Globus pallidus (tissue), 1 donor: ENCODE measurements at regions not wholly inside any gene's neighbourhood (a gene's known extent, or its start where the extent isn't known, plus 50 kb on each side); places are given as distances from the start of the nearest gene placed in this dataset.
"Not testable (repeated sequence)": the region's sequence is repeated elsewhere in the genome, so short reads cannot be mapped to it uniquely, and the experiment has no call there.

ENCODE experiments used
- DNase-seq: peaks from one replicate; pipeline ENCODE4 v3.0.0-alpha.2; 2015; ENCODE audit warnings: low spot score

DNA sequence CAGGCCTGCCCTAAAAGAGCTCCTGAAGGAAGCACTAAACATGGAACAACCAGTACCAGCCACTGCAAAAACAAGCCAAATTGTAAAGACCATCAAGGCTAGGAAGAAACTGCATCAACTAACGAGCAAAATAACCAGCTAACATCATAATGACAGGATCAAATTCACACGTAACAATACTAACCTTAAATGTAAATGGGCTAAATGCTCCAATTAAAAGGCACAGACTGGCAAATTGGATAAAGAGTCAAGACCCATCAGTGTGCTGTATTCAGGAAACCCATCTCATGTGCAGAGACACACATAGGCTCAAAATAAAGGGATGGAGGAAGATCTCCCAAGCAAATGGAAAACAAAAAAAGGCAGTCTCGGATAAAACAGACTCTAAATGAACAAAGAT, 117.7 kb upstream of the ETV3 start:
- DNase-seq = not testable (repeated sequence)

- not testable (repeated sequence) for DNase-seq
These were observed 116.0 kb upstream of the ETV3 start for GRCh38 chr1:157254183-157254582.

- DNase-seq = no peak
These were observed 114.3 kb upstream of the ETV3 start for GRCh38 chr1:157252473-157252872.

- DNase-seq = no peak
These were observed 111.5 kb upstream of the ETV3 start for GRCh38 chr1:157249739-157250138.

GRCh38 chr1:157249326-157249725, 111.1 kb upstream of the ETV3 start:
- DNase-seq = no peak

DNA sequence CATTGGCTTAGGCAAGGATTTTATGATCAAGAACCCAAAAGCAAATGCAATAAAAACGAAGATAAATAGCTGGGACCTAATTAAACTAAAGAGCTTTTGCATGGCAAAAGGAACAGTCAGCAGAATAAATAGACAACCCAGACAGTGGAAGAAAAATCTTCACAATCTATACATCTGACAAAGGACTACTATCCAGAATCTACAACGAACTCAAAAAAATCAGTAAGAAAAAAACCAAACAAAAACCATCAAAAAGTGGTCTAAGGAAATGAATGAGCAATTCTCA, 109.5 kb upstream of the ETV3 start:
- DNase-seq = not testable (repeated sequence)

DNA sequence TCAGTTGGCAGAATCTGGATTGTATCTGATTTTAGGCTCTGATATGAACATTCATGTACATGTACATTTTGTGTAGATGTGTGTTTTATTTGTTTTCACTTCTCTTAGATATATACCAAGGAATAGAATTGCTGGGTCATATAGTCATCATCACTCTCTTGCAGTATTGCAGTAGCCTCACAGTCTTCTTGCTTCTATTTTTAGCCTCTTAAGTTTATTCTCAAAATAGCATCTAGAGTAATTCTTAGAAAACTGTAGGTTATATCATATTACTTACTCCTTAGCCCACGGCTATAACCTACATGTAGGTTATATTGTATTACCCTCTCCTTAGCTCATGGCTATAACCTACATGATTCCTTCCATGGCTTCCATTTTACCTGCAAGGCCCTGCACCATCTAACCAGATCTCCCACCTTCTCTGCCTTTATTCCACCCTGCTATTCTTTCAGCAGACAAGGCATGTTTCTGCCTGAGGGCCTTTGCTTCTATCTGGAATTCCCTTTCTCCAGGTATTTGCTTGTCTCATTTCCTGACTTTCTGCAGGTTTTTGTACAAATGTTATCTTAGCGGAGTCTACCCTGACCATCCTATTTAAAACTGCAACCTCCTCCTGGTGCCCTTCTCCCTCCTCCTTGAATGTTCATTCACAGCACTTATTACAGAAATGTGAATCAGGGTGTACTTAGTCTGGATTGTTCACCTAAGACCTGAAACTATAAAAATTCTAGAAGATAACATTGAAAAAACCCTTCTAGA, 109.0 kb upstream of the ETV3 start:
- DNase-seq = no peak

DNA sequence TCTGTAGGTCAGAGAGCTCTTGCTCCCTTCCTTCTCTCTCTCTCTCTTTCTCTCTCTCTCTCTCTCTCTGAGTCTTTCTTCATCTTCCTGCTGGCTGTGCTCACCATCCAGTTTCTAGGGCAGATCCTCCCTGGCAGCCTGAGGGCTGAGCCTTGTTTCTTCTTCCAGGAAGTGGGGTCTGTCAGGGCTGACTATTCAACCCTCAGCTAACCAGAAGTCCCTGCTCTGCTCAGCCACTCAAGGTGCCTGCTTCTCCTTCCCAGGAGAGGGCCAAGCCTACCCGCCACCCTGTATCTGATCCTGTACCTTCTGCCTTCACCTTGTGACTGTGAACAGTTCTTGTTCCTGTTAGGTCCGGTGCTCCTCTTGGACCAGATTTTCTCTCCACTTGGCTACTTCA, 107.6 kb upstream of the ETV3 start:
- no peak for DNase-seq

DNA sequence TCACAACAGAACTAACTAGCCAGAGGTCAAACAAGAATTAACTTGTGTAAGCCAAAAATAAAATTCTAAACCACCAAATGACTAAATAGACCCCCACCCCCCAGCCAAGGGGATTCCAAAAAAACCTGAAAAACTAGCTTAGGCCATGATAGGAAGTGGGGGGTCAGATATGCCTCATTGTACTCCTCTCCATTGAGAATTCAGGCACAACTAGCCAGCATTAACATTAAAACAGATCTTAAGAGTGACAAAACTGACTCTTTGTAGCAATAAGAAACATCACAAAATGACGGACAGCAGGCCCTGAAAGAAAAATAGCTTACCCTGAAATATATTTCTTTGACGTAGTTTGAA, 103.0 kb upstream of the ETV3 start:
- no peak for DNase-seq

- DNase-seq = no peak
These were observed 102.4 kb upstream of the ETV3 start for GRCh38 chr1:157240495-157241184.

DNA sequence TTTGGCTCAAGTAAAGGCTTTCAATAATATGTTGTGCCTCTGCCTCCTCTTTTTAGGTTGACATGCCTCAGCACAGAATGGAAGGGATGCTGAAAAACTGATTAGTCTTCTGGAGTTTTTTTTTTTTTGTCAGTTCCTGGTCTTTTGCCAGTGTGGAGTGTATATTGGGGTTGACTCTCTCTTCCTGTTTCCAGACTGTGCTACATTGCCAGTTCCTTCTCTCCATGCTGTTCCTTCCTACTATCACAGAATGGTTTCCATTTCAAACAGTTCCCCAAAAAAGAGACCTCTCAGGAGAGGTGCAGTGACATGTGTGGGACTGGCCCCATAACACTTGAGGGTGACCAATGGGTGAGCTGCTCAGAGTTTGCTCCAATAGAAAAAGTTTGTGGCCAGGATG, 101.7 kb upstream of the ETV3 start:
- no peak for DNase-seq

DNA sequence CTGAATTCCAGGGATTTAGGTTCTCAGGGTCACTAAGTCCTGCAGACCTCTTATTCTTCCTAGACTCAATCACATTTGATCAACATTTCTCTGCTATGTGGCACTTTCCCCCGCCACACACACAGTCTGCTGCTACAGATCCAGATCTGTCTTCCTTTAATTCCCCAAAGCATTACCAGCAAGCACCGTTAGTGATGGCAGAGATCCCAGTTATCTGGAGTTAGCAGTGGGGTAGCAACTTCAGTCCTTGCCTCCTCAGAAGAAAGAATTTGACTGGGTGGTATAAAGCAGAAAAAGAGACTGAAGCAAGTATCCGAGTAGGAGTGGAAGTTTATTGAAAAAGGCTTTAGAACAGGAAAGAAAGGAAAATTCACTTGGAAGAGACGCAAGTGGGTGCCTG, 100.4 kb upstream of the ETV3 start:
- no peak for DNase-seq

GRCh38 chr1:157237981-157238380, 99.8 kb upstream of the ETV3 start:
- DNase-seq = no peak

DNA sequence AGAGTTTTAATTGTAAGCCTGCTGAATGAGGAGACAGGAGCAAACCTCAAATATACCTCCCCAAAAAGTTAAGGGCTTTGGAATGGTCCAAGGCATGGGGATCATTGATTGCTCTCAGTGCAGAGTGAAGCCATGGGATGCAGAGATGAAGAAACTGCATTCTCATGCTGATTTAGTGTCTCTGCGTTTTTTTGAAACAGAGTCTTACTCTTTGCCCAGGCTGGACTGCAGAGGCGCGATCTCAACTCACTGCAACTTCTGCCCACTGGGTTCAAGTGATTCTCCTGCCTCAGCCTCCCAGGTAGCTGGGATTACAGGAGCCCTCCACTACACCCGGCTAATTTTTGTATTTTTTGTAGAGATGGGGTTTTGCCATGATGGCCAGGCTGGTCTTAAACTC, 99.3 kb upstream of the ETV3 start:
- no peak for DNase-seq

DNA sequence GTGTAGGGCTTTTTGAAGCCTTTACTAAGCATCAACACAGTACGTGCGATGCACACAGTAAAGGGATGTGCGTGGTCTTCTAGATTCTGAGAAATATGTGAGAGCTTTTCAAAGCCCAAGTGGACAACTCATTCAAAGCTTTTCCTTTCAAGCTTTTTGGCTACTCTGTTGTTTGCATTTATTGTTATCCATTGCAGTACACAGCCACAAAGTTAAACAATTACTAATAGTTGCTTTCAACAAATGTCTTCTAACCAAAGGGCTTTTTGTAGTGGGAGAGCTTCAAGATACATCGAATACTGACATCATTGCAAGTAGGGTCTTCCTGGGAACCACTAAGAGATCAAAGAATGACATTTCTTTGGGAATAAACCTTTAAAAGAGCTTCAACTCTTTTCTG, 97.9 kb upstream of the ETV3 start:
- no peak for DNase-seq

DNA sequence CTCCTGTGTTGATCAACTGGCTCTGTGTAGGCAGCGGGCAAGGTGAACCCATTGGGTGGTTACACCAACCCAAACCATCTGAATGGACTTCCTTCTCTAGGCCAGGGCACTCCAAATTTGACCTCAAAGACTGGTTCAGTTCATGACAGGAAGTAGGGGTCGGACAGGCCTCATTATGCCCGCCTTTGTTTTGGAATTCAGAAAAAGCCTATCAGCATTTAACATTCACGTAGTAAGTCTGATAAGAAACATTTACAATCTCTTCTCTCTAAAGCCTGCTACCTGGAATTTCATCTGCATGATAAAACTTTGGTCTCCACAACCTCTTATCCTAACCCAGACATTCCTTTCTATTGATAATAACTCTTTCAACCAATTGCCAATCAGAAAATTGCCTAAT, 97.1 kb upstream of the ETV3 start:
- no peak for DNase-seq

DNA sequence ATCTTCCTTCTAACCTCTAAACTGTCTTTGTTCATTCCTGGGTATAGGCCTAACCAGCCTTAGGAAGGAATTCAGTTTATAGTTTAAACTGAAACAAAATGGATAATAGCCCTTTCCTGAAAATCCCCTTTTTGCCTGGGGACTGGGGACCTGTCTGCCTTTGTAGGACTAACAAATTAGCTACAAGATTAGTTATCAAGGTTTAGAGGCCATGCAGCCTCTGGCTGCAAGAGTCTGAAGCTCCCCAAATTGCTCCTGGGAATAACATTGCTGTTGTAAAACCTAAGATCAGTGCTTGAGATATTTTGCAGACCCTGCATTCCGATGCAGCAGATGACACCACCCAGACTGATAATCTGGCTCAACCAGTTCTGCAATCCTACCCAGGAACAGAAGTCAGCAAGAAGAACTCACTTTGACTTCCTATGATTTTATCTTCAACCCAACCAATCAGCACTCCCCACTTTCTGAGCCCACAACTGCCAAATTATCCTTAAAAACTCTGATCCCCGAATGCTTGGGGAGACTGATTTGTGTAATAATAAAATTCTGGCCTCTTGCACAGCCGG, 96.6 kb upstream of the ETV3 start:
- no peak for DNase-seq

DNA sequence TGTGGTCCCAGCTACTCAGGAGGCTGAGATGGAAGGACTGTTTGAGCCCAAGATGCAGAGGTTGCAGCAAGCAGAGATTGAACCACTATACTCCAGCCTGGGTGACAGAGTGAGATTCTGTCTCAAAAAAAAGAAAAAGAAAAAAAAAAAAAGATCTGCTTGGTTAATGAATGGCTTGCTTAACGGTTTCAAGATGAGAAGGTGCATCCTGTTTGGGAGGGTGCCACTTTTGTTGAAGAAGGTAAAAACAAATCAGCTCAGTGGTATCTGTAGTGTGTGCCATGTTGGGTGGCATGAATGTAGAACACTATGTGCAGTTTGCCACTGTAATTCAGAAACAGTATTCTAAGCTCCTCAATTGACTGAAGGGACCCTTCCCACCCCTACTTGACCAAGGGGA, 94.9 kb upstream of the ETV3 start:
- DNase-seq = no peak

DNA sequence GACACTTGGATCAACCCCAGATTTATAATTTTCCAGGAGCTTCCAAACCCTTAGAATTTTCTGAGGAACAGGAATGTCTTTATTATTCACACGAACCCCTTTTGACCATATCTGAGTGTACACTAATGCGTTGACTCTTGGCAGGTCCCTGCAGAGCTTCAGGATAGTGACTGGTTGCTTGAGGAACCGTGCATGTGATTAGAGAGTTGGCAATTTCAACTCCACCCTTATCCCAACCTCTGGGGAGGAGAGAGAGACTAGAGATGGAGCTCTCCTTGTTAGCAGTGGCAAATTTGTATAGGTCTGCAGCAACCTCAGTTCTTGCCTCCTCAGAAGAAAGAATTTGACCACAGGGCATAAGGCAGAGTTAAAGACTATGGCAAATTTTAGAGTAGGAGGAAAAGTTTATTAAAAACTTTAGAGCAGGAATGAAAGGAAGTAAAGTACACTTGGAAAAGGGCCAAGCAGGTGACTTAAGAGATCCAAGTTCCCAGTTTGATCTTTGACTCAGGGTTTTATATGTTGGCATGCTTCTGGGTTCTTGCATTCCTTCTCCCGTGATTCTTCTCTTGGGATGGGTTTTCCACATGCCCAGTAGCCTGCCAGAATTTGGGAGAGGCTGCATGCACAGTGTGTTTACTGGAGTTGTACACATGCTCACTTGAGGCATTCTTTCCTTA, 93.8 kb upstream of the ETV3 start:
- no peak for DNase-seq

DNA sequence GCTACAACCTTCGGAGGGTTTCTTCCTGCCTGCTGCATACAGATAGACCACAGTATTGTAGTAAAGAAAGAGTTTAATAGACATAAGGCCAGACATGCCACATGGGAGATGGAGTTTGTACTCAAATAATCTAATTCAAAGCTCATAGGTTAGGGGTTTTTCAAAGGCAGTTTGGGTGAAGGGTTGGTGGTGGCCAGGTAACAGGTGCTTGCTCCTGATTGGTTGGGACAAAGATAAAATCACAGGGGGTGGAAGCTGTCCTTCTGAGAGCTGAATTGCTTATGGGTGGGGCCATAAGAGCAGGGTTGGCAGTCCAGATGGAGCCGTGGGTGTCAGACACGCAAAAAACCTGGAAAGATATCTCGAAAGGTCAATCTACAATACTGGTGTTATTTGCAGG, 92.3 kb upstream of the ETV3 start:
- no peak for DNase-seq

DNA sequence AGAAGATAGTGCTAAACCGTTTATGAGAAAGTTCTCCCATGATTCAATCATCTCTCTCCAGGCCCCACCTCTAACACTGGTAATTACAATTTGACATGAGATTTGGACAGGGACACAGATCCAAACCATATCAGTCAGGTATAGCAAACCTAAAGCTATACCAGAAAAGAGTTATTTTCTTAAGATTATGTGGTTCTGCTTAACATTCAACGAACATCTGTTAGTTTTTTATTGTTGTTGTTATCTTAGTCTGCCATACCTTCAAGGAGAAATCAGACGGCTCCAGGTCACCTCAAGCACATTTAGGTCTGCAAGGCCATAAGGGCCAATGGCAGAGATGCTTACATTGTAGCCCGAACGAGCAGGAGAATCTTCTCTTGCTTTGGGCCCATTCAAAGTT, 89.5 kb upstream of the ETV3 start:
- no peak for DNase-seq

DNA sequence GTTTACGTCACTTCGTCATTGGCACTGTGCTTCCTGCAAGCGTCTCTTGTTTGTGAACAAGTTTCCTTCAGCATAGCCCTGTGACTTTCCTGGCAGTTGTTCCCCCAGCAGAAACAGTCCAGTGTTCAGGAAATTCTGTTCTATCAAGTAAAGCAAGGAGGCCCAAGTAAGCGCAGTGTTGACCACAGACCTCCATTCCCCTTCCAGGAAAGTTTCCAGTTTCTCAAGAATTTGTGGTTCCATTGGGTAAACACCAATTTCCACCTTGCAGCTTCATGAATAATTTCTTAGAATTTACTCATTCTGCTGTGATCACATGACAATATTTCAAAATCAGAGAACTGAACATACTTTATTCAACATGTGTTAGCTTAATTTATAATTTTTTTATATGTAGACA, 88.5 kb upstream of the ETV3 start:
- no peak for DNase-seq

DNA sequence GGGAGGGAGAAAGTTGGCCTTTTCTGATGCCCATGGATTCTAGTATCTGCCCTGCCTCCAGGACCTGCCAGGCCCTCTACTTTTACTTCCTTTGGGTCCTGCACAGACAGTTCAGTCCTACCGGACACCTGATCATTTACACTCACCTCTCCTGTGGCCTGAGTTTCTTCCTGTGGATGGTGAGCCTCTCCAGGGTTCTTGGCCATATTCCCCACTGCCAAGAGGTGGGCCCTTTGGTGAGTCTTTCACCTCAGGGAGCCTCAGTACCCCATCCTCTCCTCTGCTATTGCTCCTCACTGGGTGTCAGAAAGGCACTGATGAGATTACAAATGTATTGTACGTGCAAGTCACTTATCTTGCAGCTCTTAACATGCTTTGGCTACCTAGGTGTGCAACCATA, 81.4 kb upstream of the ETV3 start:
- no peak for DNase-seq
